WTC11 (cell line): ENCODE measurements at regions not wholly inside any gene's neighbourhood (a gene's known extent, or its start where the extent isn't known, plus 50 kb on each side); places are given as distances from the start of the nearest gene placed in this dataset.

ENCODE experiments used
- ATAC-seq: fragments of 200-7000 bp; cut with Tn5 transposase; 2 replicates; pipeline ENCODE4 v1.10.0; 2021; ENCODE audit warnings: mild to moderate bottlenecking, moderate library complexity
- CTCF ChIA-PET: fragments of 300-600 bp; sonication (Branson Sonifier 250); formaldehyde crosslinking; loops from one replicate; lab custom pipeline; 2021; ENCODE audit warnings: antibody characterized with exemption; lab: Charles Lee
- POLR2A ChIA-PET: fragments of 350-600 bp; sonication (Branson Sonifier 250); formaldehyde crosslinking; loops from one replicate; lab custom pipeline; 2021; ENCODE audit warnings: antibody characterized with exemption; lab: Charles Lee
- DNase-seq: peaks from one replicate; pipeline ENCODE4 v3.0.0; 2021; ENCODE audit warnings: low spot score
- H3K27ac Mint-ChIP-seq: 2 replicates; pipeline ENCODE4 v1.8.0; 2021; ENCODE audit warnings: mixed read lengths
- H3K27me3 Mint-ChIP-seq: 2 replicates; pipeline ENCODE4 v1.8.0; 2021; ENCODE audit warnings: low read depth, mild to moderate bottlenecking, moderate library complexity, mixed read lengths
- H3K36me3 Mint-ChIP-seq: 2 replicates; pipeline ENCODE4 v1.8.0; 2021; ENCODE audit warnings: mixed read lengths
- H3K4me1 Mint-ChIP-seq: 2 replicates; pipeline ENCODE4 v1.8.0; 2022; ENCODE audit warnings: mixed read lengths
- H3K4me3 Mint-ChIP-seq: 2 replicates; pipeline ENCODE4 v1.8.0; 2021; ENCODE audit warnings: mild to moderate bottlenecking, moderate library complexity, mixed read lengths
- H3K9me3 Mint-ChIP-seq: 2 replicates; pipeline ENCODE4 v1.8.0; 2021; ENCODE audit warnings: mixed read lengths
- ERG ChIP-seq: fragments of 250-450 bp; sonication (Bioruptor Pico); IDR thresholded peaks from 2 replicates; pipeline ENCODE4 v1.8.0; 2021; ENCODE audit warnings: mild to moderate bottlenecking
- ESRRA ChIP-seq: sonication (generic); formaldehyde crosslinking; IDR thresholded peaks from 2 replicates; pipeline ENCODE4 v1.8.1; 2022; ENCODE audit warnings: mild to moderate bottlenecking, missing genetic modification reagents, borderline replicate concordance
- ETV6 ChIP-seq: sonication (generic); formaldehyde crosslinking; IDR thresholded peaks from 2 replicates; pipeline ENCODE4 v1.8.1; 2022; ENCODE audit warnings: mild to moderate bottlenecking, missing genetic modification reagents
- FOXJ3 ChIP-seq: sonication (generic); formaldehyde crosslinking; IDR thresholded peaks from 2 replicates; pipeline ENCODE4 v1.9.0; 2021; ENCODE audit warnings: missing genetic modification reagents, mild to moderate bottlenecking, borderline replicate concordance
- FOXK1 ChIP-seq: sonication (generic); formaldehyde crosslinking; IDR thresholded peaks from 2 replicates; pipeline ENCODE4 v1.8.0; 2022; ENCODE audit warnings: mild to moderate bottlenecking, moderate library complexity, missing genetic modification reagents
- FOXP1 ChIP-seq: sonication (generic); formaldehyde crosslinking; IDR thresholded peaks from 2 replicates; pipeline ENCODE4 v1.8.0; 2022; ENCODE audit warnings: missing genetic modification reagents, mild to moderate bottlenecking, moderate library complexity, borderline replicate concordance
- MXD4 ChIP-seq: fragments of 250-450 bp; sonication (Bioruptor Pico); IDR thresholded peaks from 2 replicates; pipeline ENCODE4 v1.8.0; 2021; ENCODE audit warnings: mild to moderate bottlenecking, moderate library complexity, borderline replicate concordance
- PRDM15 ChIP-seq: sonication (generic); formaldehyde crosslinking; IDR thresholded peaks from 2 replicates; pipeline ENCODE4 v1.8.0; 2022; ENCODE audit warnings: missing genetic modification reagents
- SMAD3 ChIP-seq: sonication (generic); formaldehyde crosslinking; IDR thresholded peaks from 2 replicates; pipeline ENCODE4 v1.8.0; 2022; ENCODE audit warnings: missing genetic modification reagents, mild to moderate bottlenecking, borderline replicate concordance
- TCF7 ChIP-seq: sonication (generic); formaldehyde crosslinking; IDR thresholded peaks from 2 replicates; pipeline ENCODE4 v1.8.0; 2022; ENCODE audit warnings: mild to moderate bottlenecking, low read depth, missing genetic modification reagents, moderate library complexity
- ZBTB21 ChIP-seq: sonication (generic); formaldehyde crosslinking; IDR thresholded peaks from 2 replicates; pipeline ENCODE4 v1.8.1; 2023; ENCODE audit warnings: mild to moderate bottlenecking, missing genetic modification reagents, borderline replicate concordance
- ZBTB43 ChIP-seq: sonication (generic); formaldehyde crosslinking; IDR thresholded peaks from 2 replicates; pipeline ENCODE4 v1.8.1; 2023; ENCODE audit warnings: mild to moderate bottlenecking, missing genetic modification reagents
- ZMAT4 ChIP-seq: fragments of 250-450 bp; sonication (Bioruptor Pico); IDR thresholded peaks from 2 replicates; pipeline ENCODE4 v1.9.0; 2021; ENCODE audit warnings: mild to moderate bottlenecking
- ZNF138 ChIP-seq: sonication (generic); formaldehyde crosslinking; conservative IDR thresholded peaks from 2 replicates; pipeline ENCODE4 v1.8.1; 2022; ENCODE audit warnings: mild to moderate bottlenecking, moderate library complexity, missing genetic modification reagents
- ZNF263 ChIP-seq: sonication (generic); formaldehyde crosslinking; IDR thresholded peaks from 2 replicates; pipeline ENCODE4 v1.8.1; 2022; ENCODE audit warnings: low read depth, mild to moderate bottlenecking, moderate library complexity, missing genetic modification reagents
- ZNF317 ChIP-seq: sonication (generic); formaldehyde crosslinking; IDR thresholded peaks from 2 replicates; pipeline ENCODE4 v1.8.1; 2023; ENCODE audit warnings: low read depth, mild to moderate bottlenecking, moderate library complexity, missing genetic modification reagents, borderline replicate concordance
- ZNF423 ChIP-seq: fragments of 250-450 bp; sonication (Bioruptor Pico); IDR thresholded peaks from 2 replicates; pipeline ENCODE4 v2.1.2; 2022; ENCODE audit warnings: mild to moderate bottlenecking, moderate library complexity
- ZNF671 ChIP-seq: fragments of 250-450 bp; sonication (Bioruptor Pico); IDR thresholded peaks from 2 replicates; pipeline ENCODE4 v1.8.0; 2021; ENCODE audit warnings: mild to moderate bottlenecking
- TF ChIP-seq, protein P1 (sequence below): sonication (generic); formaldehyde crosslinking; IDR thresholded peaks from 2 replicates; pipeline ENCODE4 v1.8.1; 2022; ENCODE audit warnings: low read depth, mild to moderate bottlenecking, moderate library complexity, missing genetic modification reagents, borderline replicate concordance
- TF ChIP-seq, protein P2 (sequence below): sonication (generic); formaldehyde crosslinking; IDR thresholded peaks from 2 replicates; pipeline ENCODE4 v1.8.1; 2023; ENCODE audit warnings: mild to moderate bottlenecking, missing genetic modification reagents, moderate library complexity
- TF ChIP-seq, protein P3 (sequence below): sonication (generic); formaldehyde crosslinking; IDR thresholded peaks from 2 replicates; pipeline ENCODE4 v1.8.0; 2023; ENCODE audit warnings: mild to moderate bottlenecking, missing genetic modification reagents

DNA sequence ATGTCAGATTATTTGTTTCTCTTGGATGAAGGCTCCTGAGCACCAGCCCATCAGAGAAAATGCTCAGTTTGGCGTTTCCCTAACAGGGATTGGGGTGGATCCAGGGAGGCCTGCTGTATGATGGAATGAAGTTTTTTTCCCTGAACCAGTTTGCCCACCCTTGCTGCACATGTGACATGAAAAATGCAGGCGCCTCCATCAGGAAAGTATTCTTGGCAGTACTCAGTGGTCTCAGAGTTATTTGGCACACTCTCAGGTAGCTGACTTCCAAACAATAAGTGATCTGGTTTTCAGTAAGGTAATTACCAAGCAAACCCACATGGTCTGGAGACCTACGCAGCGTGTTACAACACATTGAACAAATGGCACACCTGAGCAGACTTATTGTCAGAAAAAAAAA lies 254.9 kb downstream of the PAX3 start:
- Mint-ChIP-seq H3K27me3 (peaks cover 49% of the 10 kb centered on the region), H3K27ac (no peak overlapping the region), H3K4me1 (peaks cover 10% of the 10 kb centered on the region), H3K36me3 (no peaks in the 10 kb centered on the region), H3K4me3 (no peak overlapping the region), H3K9me3 (no peaks in the 10 kb centered on the region)
- CTCF ChIA-PET: interaction anchor here (1.7 kb wide), 1 partner anchor 18 kb away, joined by 4 read pairs; no protein-coding TSS in a partner anchor
- DNase-seq (no peak), ATAC-seq (no peak)
- TF ChIP-seq FOXK1 (CRISPR knock-in tag) (no peak), ZNF671 (CRISPR knock-in tag) (no peak), ERG (CRISPR knock-in tag) (no peak), MXD4 (CRISPR knock-in tag) (no peak), ZBTB21 (CRISPR knock-in tag) (no peak), ZNF138 (CRISPR knock-in tag) (no peak), ZNF317 (CRISPR knock-in tag) (no peak)
- TF ChIP-seq, protein P1, sequence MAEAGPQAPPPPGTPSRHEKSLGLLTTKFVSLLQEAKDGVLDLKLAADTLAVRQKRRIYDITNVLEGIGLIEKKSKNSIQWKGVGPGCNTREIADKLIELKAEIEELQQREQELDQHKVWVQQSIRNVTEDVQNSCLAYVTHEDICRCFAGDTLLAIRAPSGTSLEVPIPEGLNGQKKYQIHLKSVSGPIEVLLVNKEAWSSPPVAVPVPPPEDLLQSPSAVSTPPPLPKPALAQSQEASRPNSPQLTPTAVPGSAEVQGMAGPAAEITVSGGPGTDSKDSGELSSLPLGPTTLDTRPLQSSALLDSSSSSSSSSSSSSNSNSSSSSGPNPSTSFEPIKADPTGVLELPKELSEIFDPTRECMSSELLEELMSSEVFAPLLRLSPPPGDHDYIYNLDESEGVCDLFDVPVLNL (CRISPR knock-in tag): no peak
- TF ChIP-seq, protein P2, sequence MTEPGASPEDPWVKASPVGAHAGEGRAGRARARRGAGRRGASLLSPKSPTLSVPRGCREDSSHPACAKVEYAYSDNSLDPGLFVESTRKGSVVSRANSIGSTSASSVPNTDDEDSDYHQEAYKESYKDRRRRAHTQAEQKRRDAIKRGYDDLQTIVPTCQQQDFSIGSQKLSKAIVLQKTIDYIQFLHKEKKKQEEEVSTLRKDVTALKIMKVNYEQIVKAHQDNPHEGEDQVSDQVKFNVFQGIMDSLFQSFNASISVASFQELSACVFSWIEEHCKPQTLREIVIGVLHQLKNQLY: no peak
- POLR2A ChIA-PET: no interaction called here

GRCh38 chr2:222042666-222043065 lies 256.1 kb downstream of the PAX3 start:
- Mint-ChIP-seq H3K4me3 (no peak overlapping the region), H3K27ac (no peak overlapping the region), H3K9me3 (no peaks in the 10 kb centered on the region), H3K36me3 (no peaks in the 10 kb centered on the region), H3K4me1 (peaks cover 10% of the 10 kb centered on the region), H3K27me3 (peaks cover 37% of the 10 kb centered on the region)
- ChIA-PET POLR2A (no interaction called here), CTCF (interaction anchor here (0.6 to 0.9 kb wide), 3 partner anchors 10 to 518 kb away, joined by 3 to 5 read pairs (median 3); no protein-coding TSS in a partner anchor)
- ATAC-seq (no peak), DNase-seq (no peak)
- TF ChIP-seq, protein P3, sequence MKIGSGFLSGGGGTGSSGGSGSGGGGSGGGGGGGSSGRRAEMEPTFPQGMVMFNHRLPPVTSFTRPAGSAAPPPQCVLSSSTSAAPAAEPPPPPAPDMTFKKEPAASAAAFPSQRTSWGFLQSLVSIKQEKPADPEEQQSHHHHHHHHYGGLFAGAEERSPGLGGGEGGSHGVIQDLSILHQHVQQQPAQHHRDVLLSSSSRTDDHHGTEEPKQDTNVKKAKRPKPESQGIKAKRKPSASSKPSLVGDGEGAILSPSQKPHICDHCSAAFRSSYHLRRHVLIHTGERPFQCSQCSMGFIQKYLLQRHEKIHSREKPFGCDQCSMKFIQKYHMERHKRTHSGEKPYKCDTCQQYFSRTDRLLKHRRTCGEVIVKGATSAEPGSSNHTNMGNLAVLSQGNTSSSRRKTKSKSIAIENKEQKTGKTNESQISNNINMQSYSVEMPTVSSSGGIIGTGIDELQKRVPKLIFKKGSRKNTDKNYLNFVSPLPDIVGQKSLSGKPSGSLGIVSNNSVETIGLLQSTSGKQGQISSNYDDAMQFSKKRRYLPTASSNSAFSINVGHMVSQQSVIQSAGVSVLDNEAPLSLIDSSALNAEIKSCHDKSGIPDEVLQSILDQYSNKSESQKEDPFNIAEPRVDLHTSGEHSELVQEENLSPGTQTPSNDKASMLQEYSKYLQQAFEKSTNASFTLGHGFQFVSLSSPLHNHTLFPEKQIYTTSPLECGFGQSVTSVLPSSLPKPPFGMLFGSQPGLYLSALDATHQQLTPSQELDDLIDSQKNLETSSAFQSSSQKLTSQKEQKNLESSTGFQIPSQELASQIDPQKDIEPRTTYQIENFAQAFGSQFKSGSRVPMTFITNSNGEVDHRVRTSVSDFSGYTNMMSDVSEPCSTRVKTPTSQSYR (CRISPR knock-in tag): no peak
- no peak for TF ChIP-seq PRDM15 (CRISPR knock-in tag)
- TF ChIP-seq, protein P1 (CRISPR knock-in tag): no peak
- TF ChIP-seq, protein P2: no peak
- TF ChIP-seq FOXJ3 (CRISPR knock-in tag): no peak
- TF ChIP-seq ZBTB43 (CRISPR knock-in tag): no peak
- no peak for TF ChIP-seq ETV6 (CRISPR knock-in tag)
- no peak for TF ChIP-seq ZNF423 (CRISPR knock-in tag)
- no peak for TF ChIP-seq TCF7 (CRISPR knock-in tag)
- TF ChIP-seq ZNF263: no peak
- no peak for TF ChIP-seq SMAD3 (CRISPR knock-in tag)
- no peak for TF ChIP-seq FOXP1 (CRISPR knock-in tag)
- TF ChIP-seq ZMAT4 (CRISPR knock-in tag): no peak
- no peak for TF ChIP-seq ESRRA (CRISPR knock-in tag)
